ENCODE measurements at regions not wholly inside any gene's neighbourhood (a gene's known extent, or its start where the extent isn't known, plus 50 kb on each side); places are given as distances from the start of the nearest gene placed in this dataset.

GRCh38 chr17:71283486-71283885 is 837.3 kb upstream of the SOX9 start:
- DNase-seq (ENCODE audit: low spot score): no peak

DNA sequence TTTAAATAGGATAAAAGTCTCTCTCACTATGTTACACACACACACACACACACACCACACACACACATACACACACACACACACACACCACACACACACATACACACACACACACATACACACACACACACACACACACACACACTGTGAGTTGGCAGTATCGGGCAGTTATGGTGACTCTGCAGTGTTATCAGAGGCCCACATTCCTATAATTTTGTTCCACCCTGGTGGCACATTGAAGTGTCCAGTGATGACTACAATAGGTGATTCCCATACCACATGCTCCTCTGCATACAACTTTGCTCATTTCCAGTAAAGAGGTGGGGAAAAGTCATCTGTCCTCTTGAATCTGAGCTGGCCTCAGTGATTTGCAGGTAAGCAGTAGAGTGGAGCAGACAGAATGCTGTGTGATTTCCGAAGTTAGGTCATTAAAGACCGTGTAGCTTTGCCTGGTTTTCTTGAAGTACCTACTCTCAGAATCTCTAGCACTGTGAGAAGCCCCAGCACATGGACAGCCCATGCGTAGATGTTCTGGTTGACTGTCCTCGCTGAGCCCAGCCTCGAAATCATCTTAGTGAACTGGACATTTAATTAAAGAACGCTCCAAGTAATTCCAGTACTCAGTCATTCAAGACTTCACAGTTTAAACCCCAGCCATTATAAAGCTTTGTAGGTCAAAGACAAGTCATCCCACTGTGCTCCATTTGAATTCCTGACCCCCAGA is 836.6 kb upstream of the SOX9 start:
- no peak for DNase-seq (ENCODE audit: low spot score)

GRCh38 chr17:71286625-71287024 is 834.2 kb upstream of the SOX9 start:
- no peak for DNase-seq (ENCODE audit: low spot score)

- no peak for DNase-seq (ENCODE audit: low spot score)
Observed at GRCh38 chr17:71287071-71287823, 833.6 kb upstream of the SOX9 start.

- DNase-seq (ENCODE audit: low spot score): no peak
Observed at GRCh38 chr17:71292006-71292405, 828.8 kb upstream of the SOX9 start.

- DNase-seq (ENCODE audit: low spot score): no peak
Observed at GRCh38 chr17:71296005-71296404, 824.8 kb upstream of the SOX9 start.

DNA sequence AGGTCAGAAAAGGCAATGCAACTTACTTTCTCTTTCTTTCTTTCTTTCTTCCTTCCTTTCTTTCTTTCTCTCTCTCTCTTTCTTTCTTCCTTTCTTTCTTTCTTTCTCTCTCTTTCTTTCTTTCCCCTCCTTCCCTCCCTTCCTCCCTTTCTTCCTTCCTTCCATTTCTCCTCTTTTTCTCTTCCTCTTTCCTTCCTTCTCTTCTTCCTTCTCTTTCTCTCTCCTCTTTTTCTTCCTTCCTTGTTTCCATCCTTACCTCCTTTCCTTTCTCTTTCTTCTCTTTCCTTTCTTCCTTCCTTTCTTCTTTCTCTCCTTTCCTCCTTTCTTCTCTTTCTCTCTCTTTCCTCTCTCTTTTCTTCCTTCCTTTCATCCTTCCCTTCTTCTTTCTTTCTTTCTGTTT is 819.8 kb upstream of the SOX9 start:
- DNase-seq (ENCODE audit: low spot score): no peak

DNA sequence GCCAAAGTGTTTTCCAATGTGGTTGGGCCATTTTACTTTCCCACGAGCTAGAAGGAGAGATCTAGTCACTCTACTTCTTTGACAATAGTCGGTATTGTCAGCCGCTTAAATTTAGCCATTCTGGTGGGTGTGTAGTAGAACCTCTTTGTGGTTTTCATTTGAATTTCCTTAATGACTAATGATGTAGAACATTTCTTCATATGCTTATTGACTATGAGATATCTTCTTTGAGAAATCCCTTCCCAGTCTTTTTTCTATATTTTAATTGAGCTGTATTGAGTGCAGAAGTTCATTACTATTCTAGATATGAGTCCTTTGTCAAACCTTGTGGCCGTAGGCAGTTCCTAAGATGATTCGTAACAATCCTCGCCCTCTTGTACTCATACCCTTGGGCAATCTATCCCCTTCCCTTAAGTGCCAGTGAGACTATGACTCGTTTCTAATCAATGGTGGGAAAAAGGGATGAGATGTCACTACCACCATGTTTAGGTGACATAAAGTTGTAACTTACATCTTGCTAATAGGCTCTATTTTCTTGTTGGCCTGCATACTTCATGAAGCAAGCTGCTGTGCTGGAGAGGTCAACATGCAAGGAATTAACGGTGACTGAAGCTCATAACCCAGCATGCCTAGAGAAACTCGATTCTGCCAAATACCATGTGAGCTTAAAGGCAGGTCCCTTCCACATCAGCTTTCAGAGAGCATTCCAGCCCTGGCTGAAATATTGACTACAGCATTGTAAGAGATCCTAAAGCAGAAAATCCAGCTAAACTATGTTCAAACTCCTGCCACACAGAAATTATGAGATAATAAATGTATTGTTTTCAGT is 817.9 kb upstream of the SOX9 start:
- no peak for DNase-seq (ENCODE audit: low spot score)

DNA sequence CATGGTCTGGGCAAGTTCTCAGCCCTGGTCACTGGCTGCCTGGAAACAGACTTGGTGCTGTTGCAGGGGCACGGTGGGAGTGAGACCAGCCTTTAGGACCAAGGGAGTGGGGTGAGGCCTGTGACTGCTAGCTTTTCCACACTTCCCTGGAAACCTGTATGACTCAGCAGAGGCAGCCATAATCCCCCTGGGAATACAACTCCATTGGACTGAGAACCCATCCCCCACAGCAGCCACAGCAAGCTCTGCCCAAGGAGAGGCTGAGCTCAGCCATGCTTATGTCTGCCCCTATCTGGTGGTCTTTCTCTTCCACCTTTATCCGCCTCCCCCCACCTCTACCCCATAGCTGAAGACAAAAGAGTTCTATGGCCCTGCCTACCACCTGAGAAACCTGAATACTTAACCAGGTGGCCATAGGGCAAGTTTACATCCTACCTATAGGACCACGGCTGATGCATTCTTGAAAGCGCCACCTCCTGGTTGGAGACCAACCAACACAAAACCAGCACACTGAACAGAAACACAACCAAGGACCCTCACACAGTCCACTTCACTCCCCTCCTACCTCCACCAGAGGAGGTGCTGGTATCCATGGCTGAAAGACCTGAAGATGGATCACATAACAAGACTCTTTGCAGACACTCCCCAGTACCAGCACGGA is 816.2 kb upstream of the SOX9 start:
- DNase-seq (ENCODE audit: low spot score): no peak

DNA sequence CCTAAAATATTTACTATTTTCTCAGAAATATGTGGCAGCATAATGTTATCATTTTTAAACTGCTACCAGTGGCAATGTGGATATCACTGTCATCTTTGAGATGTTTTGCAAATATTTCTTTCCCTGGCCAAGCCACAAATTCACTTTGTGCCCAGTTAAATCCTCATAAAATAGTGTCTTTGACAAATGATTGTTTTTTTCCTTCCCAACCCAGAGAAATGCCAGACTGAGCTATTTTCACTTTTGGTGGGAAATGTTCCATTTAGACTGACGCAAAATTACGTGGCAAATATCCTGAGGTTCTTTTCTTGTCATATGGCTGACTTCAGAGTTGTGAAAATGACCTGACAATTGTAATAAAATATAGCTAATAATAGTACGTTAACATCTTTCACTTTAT is 807.0 kb upstream of the SOX9 start:
- no peak for DNase-seq (ENCODE audit: low spot score)

- DNase-seq (ENCODE audit: low spot score): no peak
Observed at GRCh38 chr17:71315568-71315967, 805.3 kb upstream of the SOX9 start.

- DNase-seq (ENCODE audit: low spot score): no peak
Observed at GRCh38 chr17:71316176-71316897, 804.5 kb upstream of the SOX9 start.

GRCh38 chr17:71320009-71320796 is 800.6 kb upstream of the SOX9 start:
- DNase-seq (ENCODE audit: low spot score): no peak

- DNase-seq (ENCODE audit: low spot score): no peak
Observed at GRCh38 chr17:71325117-71325516, 795.7 kb upstream of the SOX9 start.

DNA sequence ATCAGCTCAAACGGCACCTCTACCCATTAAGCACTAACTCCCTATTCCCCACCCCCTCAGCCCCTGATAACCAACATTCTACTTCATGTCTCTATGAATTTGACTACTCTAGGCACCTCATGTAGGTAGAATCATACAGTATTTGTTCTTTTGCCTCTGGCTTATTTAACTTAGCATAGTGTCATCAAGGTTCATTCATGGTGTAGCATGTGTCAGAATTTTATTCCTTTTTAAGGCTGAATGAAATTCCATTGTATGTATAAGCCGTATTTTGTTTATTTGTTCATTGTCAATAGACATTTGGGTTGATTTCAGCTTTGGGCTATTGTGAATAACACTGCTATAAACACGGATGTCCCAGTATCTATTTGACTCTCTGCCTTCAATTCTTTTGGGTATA is 794.9 kb upstream of the SOX9 start:
- no peak for DNase-seq (ENCODE audit: low spot score)

DNA sequence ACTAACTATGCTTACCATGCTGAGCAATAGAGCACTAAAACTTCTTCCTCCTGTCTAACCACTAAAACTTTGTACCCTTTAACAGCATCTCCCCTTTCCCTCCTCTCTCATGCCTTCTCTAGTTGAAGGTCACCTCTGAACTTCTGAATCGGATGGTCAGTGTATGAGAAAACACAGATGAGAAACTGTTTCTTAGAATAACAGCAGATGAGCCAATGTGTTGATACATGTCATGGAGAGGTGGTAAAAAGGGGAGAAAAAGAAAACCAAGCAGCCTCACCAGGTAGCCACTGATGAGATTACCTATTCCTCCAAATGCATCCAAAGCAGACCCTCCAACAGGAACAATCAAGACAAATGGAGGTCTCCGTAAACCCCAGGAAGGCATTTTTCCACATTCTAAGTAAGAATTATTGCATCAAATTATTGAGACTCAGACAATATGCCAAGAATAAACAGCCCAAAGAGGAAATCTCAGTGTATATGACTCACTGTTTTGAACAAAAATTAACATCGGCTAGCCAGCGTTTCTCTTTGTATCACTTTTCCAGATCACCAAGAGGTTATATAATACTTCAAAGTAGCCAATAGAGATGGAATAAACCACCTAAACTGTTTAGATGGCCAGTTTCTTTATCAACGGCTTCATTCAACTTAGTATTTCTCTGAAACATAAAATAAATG is 793.3 kb upstream of the SOX9 start:
- no peak for DNase-seq (ENCODE audit: low spot score)

GRCh38 chr17:71329310-71330098 is 791.3 kb upstream of the SOX9 start:
- no peak for DNase-seq (ENCODE audit: low spot score)

DNA sequence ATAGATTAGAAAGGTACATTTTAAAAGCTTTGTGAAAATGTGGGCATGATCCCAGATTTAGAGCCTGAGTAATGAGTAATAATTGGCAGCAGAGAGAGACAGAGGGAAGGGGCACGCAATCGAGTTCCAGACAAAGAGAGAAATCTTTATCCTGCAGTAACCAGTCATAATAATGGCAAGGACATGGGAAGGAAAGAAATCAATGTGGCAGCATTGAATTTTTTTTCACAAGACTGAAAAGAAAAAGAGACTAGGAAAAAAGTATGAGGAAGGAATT is 790.8 kb upstream of the SOX9 start:
- no peak for DNase-seq (ENCODE audit: low spot score)

DNA sequence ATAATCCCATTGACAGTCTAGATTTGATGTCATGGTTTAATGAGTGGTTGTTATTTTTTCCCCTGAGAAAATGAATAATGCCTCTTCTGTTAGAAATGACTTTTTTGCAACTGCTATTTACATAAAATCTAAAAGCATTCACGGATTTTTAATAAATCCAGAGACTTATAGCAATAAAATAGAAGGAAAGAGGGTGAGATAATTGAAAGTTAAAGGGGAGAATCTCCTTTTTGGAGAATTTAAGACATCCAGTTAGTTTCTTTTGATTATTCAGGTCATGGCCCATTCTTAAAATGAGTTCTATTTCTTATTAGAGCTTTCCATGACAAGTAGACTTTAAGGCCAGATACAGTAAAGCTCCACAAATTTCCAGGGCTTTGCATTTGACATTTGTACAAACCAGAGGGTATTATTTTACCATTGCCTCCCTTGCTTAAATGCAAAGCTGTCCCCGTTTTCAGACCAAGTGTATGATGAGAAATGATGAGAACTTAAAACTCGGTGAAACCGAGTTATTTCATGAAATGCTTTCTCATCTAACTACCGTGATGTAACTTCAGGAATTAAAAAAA is 789.0 kb upstream of the SOX9 start:
- DNase-seq (ENCODE audit: low spot score): no peak
